Embryonic facial prominence (tissue), 1 donor: ENCODE measurements at regions not wholly inside any gene's neighbourhood (a gene's known extent, or its start where the extent isn't known, plus 50 kb on each side); places are given as distances from the start of the nearest gene placed in this dataset.

Source experiments
- DNase-seq: peaks from one replicate; pipeline ENCODE4 v3.0.0-alpha.2; 2016; ENCODE audit errors: extremely low spot score

GRCh38 chr7:128145191-128145590, 95.9 kb upstream of the LEP start:
- no peak for DNase-seq

GRCh38 chr7:128146052-128146451, 95.0 kb upstream of the LEP start:
- DNase-seq = no peak

- no peak for DNase-seq
These were observed 92.4 kb upstream of the LEP start for GRCh38 chr7:128148676-128149075.

GRCh38 chr7:128150223-128150865, 90.7 kb upstream of the LEP start:
- no peak for DNase-seq

GRCh38 chr7:128151635-128152034, 89.4 kb upstream of the LEP start:
- DNase-seq = no peak

GRCh38 chr7:128152721-128153120, 88.4 kb upstream of the LEP start:
- no peak for DNase-seq

GRCh38 chr7:128153436-128153835, 87.6 kb upstream of the LEP start:
- no peak for DNase-seq

GRCh38 chr7:128154504-128154903, 86.6 kb upstream of the LEP start:
- no peak for DNase-seq

GRCh38 chr7:128155100-128155740, 85.9 kb upstream of the LEP start:
- DNase-seq = no peak

GRCh38 chr7:128157906-128158305, 83.2 kb upstream of the LEP start:
- no peak for DNase-seq

- DNase-seq = no peak
These were observed 82.7 kb upstream of the LEP start for GRCh38 chr7:128158370-128158769.

GRCh38 chr7:128160296-128160695, 80.8 kb upstream of the LEP start:
- DNase-seq = no peak

- no peak for DNase-seq
These were observed 79.5 kb upstream of the LEP start for GRCh38 chr7:128161466-128162125.

GRCh38 chr7:128162666-128163065, 78.4 kb upstream of the LEP start:
- DNase-seq = no peak

GRCh38 chr7:128163473-128163872, 77.6 kb upstream of the LEP start:
- no peak for DNase-seq

GRCh38 chr7:128164061-128164954, 76.8 kb upstream of the LEP start:
- DNase-seq = no peak

GRCh38 chr7:128164955-128165670, 76.0 kb upstream of the LEP start:
- no peak for DNase-seq

- DNase-seq = no peak
These were observed 75.1 kb upstream of the LEP start for GRCh38 chr7:128165927-128166420.

GRCh38 chr7:128166603-128167041, 74.5 kb upstream of the LEP start:
- DNase-seq = no peak

- DNase-seq = peak; percentile 33
These were observed 73.9 kb upstream of the LEP start for GRCh38 chr7:128167042-128167701.
